WTC11 (cell line): ENCODE measurements at regions not wholly inside any gene's neighbourhood (a gene's known extent, or its start where the extent isn't known, plus 50 kb on each side); places are given as distances from the start of the nearest gene placed in this dataset.

Experiments
- ATAC-seq: fragments of 200-7000 bp; cut with Tn5 transposase; 2 replicates; pipeline ENCODE4 v1.10.0; 2021; ENCODE audit warnings: mild to moderate bottlenecking, moderate library complexity
- CTCF ChIA-PET: fragments of 300-600 bp; sonication (Branson Sonifier 250); formaldehyde crosslinking; loops from one replicate; lab custom pipeline; 2021; ENCODE audit warnings: antibody characterized with exemption; lab: Charles Lee
- POLR2A ChIA-PET: fragments of 350-600 bp; sonication (Branson Sonifier 250); formaldehyde crosslinking; loops from one replicate; lab custom pipeline; 2021; ENCODE audit warnings: antibody characterized with exemption; lab: Charles Lee
- DNase-seq: peaks from one replicate; pipeline ENCODE4 v3.0.0; 2021; ENCODE audit warnings: low spot score
- H3K27ac Mint-ChIP-seq: 2 replicates; pipeline ENCODE4 v1.8.0; 2021; ENCODE audit warnings: mixed read lengths
- H3K27me3 Mint-ChIP-seq: 2 replicates; pipeline ENCODE4 v1.8.0; 2021; ENCODE audit warnings: low read depth, mild to moderate bottlenecking, moderate library complexity, mixed read lengths
- H3K36me3 Mint-ChIP-seq: 2 replicates; pipeline ENCODE4 v1.8.0; 2021; ENCODE audit warnings: mixed read lengths
- H3K4me1 Mint-ChIP-seq: 2 replicates; pipeline ENCODE4 v1.8.0; 2022; ENCODE audit warnings: mixed read lengths
- H3K4me3 Mint-ChIP-seq: 2 replicates; pipeline ENCODE4 v1.8.0; 2021; ENCODE audit warnings: mild to moderate bottlenecking, moderate library complexity, mixed read lengths
- H3K9me3 Mint-ChIP-seq: 2 replicates; pipeline ENCODE4 v1.8.0; 2021; ENCODE audit warnings: mixed read lengths
- CREM ChIP-seq: sonication (generic); formaldehyde crosslinking; IDR thresholded peaks from 2 replicates; pipeline ENCODE4 v1.8.1; 2022; ENCODE audit warnings: mild to moderate bottlenecking, missing genetic modification reagents, moderate library complexity
- ETV6 ChIP-seq: sonication (generic); formaldehyde crosslinking; IDR thresholded peaks from 2 replicates; pipeline ENCODE4 v1.8.1; 2022; ENCODE audit warnings: mild to moderate bottlenecking, missing genetic modification reagents
- NR3C1 ChIP-seq: sonication (generic); formaldehyde crosslinking; conservative IDR thresholded peaks from 2 replicates; pipeline ENCODE4 v1.8.1; 2023; ENCODE audit warnings: low read depth, mild to moderate bottlenecking, missing genetic modification reagents
- OVOL2 ChIP-seq: fragments of 250-450 bp; sonication (Bioruptor Pico); IDR thresholded peaks from 2 replicates; pipeline ENCODE4 v1.9.0; 2021; ENCODE audit warnings: mild to moderate bottlenecking, borderline replicate concordance
- SMAD4 ChIP-seq: sonication (generic); formaldehyde crosslinking; IDR thresholded peaks from 2 replicates; pipeline ENCODE4 v1.8.0; 2022; ENCODE audit warnings: mild to moderate bottlenecking, missing genetic modification reagents
- ZNF138 ChIP-seq: sonication (generic); formaldehyde crosslinking; conservative IDR thresholded peaks from 2 replicates; pipeline ENCODE4 v1.8.1; 2022; ENCODE audit warnings: mild to moderate bottlenecking, moderate library complexity, missing genetic modification reagents
- ZNF219 ChIP-seq: sonication (generic); formaldehyde crosslinking; IDR thresholded peaks from 2 replicates; pipeline ENCODE4 v1.8.0; 2023; ENCODE audit warnings: missing genetic modification reagents, mild to moderate bottlenecking, borderline replicate concordance
- ZNF317 ChIP-seq: sonication (generic); formaldehyde crosslinking; IDR thresholded peaks from 2 replicates; pipeline ENCODE4 v1.8.1; 2023; ENCODE audit warnings: low read depth, mild to moderate bottlenecking, moderate library complexity, missing genetic modification reagents, borderline replicate concordance
- ZNF671 ChIP-seq: fragments of 250-450 bp; sonication (Bioruptor Pico); IDR thresholded peaks from 2 replicates; pipeline ENCODE4 v1.8.0; 2021; ENCODE audit warnings: mild to moderate bottlenecking
- TF ChIP-seq, protein P1 (sequence below): sonication (generic); formaldehyde crosslinking; IDR thresholded peaks from 2 replicates; pipeline ENCODE4 v1.8.0; 2023; ENCODE audit warnings: missing genetic modification reagents, mild to moderate bottlenecking, borderline replicate concordance
- TF ChIP-seq, protein P2 (sequence below): sonication (generic); formaldehyde crosslinking; IDR thresholded peaks from 2 replicates; pipeline ENCODE4 v1.8.1; 2023; ENCODE audit warnings: mild to moderate bottlenecking, missing genetic modification reagents
- TF ChIP-seq, protein P3 (sequence below): fragments of 250-450 bp; sonication (Bioruptor Pico); IDR thresholded peaks from 2 replicates; pipeline ENCODE4 v2.1.2; 2022; ENCODE audit warnings: mild to moderate bottlenecking, moderate library complexity
- TF ChIP-seq, protein P4 (sequence below): fragments of 200-600 bp; IDR thresholded peaks from 2 replicates; pipeline ENCODE4 v1.8.0; 2022; ENCODE audit warnings: antibody characterized with exemption
- TF ChIP-seq, protein P5 (sequence below): fragments of 250-450 bp; sonication (Bioruptor Pico); IDR thresholded peaks from 2 replicates; pipeline ENCODE4 v1.9.0; 2021; ENCODE audit warnings: mild to moderate bottlenecking

DNA sequence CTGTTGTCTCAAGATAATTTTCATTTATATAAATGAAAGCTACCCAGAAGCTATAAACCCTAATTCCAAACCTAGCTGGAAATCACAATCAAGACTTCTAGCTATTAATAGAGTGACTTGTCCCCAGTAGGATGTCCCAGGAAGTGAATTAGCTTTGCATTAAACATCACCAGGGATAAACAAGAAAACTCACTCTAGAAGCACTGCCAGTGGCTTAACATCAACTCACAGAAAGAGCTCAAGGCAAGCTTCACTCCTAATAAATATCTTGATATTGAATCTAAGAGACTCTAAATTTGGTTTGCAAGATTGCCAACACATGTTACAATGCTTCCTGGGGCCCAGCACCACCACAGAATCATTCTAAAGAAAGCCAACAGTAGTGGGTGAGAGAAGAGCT lies 468.7 kb upstream of the FAM241A start:
- no peaks in the 10 kb centered on the region for H3K27me3 Mint-ChIP-seq

More for the DNA sequence above, 468.7 kb upstream of the FAM241A start:
- H3K4me1 Mint-ChIP-seq = peaks cover 27% of the 10 kb centered on the region
- ChIA-PET POLR2A (no interaction called here), CTCF (interaction anchor here (1.6 kb wide), 1 partner anchor 130 kb away, joined by 3 read pairs; no protein-coding TSS in a partner anchor)
- no peaks in the 10 kb centered on the region for H3K9me3 Mint-ChIP-seq
- no peak for ATAC-seq
- DNase-seq = no peak
- H3K27ac Mint-ChIP-seq = no peak overlapping the region
- no peaks in the 10 kb centered on the region for H3K36me3 Mint-ChIP-seq
- no peak overlapping the region for H3K4me3 Mint-ChIP-seq
- TF ChIP-seq SMAD4 (CRISPR knock-in tag) (no peak), ZNF138 (no peak), NR3C1 (no peak), ETV6 (CRISPR knock-in tag) (no peak), OVOL2 (CRISPR knock-in tag) (no peak), CREM (CRISPR knock-in tag) (no peak), ZNF671 (CRISPR knock-in tag) (no peak), ZNF317 (CRISPR knock-in tag) (no peak), ZNF219 (no peak)
- TF ChIP-seq, protein P1, sequence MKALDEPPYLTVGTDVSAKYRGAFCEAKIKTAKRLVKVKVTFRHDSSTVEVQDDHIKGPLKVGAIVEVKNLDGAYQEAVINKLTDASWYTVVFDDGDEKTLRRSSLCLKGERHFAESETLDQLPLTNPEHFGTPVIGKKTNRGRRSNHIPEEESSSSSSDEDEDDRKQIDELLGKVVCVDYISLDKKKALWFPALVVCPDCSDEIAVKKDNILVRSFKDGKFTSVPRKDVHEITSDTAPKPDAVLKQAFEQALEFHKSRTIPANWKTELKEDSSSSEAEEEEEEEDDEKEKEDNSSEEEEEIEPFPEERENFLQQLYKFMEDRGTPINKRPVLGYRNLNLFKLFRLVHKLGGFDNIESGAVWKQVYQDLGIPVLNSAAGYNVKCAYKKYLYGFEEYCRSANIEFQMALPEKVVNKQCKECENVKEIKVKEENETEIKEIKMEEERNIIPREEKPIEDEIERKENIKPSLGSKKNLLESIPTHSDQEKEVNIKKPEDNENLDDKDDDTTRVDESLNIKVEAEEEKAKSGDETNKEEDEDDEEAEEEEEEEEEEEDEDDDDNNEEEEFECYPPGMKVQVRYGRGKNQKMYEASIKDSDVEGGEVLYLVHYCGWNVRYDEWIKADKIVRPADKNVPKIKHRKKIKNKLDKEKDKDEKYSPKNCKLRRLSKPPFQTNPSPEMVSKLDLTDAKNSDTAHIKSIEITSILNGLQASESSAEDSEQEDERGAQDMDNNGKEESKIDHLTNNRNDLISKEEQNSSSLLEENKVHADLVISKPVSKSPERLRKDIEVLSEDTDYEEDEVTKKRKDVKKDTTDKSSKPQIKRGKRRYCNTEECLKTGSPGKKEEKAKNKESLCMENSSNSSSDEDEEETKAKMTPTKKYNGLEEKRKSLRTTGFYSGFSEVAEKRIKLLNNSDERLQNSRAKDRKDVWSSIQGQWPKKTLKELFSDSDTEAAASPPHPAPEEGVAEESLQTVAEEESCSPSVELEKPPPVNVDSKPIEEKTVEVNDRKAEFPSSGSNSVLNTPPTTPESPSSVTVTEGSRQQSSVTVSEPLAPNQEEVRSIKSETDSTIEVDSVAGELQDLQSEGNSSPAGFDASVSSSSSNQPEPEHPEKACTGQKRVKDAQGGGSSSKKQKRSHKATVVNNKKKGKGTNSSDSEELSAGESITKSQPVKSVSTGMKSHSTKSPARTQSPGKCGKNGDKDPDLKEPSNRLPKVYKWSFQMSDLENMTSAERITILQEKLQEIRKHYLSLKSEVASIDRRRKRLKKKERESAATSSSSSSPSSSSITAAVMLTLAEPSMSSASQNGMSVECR (CRISPR knock-in tag) = no peak
- TF ChIP-seq, protein P2, sequence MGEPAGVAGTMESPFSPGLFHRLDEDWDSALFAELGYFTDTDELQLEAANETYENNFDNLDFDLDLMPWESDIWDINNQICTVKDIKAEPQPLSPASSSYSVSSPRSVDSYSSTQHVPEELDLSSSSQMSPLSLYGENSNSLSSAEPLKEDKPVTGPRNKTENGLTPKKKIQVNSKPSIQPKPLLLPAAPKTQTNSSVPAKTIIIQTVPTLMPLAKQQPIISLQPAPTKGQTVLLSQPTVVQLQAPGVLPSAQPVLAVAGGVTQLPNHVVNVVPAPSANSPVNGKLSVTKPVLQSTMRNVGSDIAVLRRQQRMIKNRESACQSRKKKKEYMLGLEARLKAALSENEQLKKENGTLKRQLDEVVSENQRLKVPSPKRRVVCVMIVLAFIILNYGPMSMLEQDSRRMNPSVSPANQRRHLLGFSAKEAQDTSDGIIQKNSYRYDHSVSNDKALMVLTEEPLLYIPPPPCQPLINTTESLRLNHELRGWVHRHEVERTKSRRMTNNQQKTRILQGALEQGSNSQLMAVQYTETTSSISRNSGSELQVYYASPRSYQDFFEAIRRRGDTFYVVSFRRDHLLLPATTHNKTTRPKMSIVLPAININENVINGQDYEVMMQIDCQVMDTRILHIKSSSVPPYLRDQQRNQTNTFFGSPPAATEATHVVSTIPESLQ = no peak
- TF ChIP-seq, protein P3, sequence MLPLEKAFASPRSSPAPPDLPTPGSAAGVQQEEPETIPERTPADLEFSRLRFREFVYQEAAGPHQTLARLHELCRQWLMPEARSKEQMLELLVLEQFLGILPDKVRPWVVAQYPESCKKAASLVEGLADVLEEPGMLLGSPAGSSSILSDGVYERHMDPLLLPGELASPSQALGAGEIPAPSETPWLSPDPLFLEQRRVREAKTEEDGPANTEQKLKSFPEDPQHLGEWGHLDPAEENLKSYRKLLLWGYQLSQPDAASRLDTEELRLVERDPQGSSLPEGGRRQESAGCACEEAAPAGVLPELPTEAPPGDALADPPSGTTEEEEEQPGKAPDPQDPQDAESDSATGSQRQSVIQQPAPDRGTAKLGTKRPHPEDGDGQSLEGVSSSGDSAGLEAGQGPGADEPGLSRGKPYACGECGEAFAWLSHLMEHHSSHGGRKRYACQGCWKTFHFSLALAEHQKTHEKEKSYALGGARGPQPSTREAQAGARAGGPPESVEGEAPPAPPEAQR = no peak
- TF ChIP-seq, protein P4, sequence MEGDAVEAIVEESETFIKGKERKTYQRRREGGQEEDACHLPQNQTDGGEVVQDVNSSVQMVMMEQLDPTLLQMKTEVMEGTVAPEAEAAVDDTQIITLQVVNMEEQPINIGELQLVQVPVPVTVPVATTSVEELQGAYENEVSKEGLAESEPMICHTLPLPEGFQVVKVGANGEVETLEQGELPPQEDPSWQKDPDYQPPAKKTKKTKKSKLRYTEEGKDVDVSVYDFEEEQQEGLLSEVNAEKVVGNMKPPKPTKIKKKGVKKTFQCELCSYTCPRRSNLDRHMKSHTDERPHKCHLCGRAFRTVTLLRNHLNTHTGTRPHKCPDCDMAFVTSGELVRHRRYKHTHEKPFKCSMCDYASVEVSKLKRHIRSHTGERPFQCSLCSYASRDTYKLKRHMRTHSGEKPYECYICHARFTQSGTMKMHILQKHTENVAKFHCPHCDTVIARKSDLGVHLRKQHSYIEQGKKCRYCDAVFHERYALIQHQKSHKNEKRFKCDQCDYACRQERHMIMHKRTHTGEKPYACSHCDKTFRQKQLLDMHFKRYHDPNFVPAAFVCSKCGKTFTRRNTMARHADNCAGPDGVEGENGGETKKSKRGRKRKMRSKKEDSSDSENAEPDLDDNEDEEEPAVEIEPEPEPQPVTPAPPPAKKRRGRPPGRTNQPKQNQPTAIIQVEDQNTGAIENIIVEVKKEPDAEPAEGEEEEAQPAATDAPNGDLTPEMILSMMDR = no peak
- TF ChIP-seq, protein P5, sequence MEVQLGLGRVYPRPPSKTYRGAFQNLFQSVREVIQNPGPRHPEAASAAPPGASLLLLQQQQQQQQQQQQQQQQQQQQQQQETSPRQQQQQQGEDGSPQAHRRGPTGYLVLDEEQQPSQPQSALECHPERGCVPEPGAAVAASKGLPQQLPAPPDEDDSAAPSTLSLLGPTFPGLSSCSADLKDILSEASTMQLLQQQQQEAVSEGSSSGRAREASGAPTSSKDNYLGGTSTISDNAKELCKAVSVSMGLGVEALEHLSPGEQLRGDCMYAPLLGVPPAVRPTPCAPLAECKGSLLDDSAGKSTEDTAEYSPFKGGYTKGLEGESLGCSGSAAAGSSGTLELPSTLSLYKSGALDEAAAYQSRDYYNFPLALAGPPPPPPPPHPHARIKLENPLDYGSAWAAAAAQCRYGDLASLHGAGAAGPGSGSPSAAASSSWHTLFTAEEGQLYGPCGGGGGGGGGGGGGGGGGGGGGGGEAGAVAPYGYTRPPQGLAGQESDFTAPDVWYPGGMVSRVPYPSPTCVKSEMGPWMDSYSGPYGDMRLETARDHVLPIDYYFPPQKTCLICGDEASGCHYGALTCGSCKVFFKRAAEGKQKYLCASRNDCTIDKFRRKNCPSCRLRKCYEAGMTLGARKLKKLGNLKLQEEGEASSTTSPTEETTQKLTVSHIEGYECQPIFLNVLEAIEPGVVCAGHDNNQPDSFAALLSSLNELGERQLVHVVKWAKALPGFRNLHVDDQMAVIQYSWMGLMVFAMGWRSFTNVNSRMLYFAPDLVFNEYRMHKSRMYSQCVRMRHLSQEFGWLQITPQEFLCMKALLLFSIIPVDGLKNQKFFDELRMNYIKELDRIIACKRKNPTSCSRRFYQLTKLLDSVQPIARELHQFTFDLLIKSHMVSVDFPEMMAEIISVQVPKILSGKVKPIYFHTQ = no peak
